ENCODE measurements at regions not wholly inside any gene's neighbourhood (a gene's known extent, or its start where the extent isn't known, plus 50 kb on each side); places are given as distances from the start of the nearest gene placed in this dataset.
"Not testable (repeated sequence)": the region's sequence is repeated elsewhere in the genome, so short reads cannot be mapped to it uniquely, and the experiment has no call there.

DNA sequence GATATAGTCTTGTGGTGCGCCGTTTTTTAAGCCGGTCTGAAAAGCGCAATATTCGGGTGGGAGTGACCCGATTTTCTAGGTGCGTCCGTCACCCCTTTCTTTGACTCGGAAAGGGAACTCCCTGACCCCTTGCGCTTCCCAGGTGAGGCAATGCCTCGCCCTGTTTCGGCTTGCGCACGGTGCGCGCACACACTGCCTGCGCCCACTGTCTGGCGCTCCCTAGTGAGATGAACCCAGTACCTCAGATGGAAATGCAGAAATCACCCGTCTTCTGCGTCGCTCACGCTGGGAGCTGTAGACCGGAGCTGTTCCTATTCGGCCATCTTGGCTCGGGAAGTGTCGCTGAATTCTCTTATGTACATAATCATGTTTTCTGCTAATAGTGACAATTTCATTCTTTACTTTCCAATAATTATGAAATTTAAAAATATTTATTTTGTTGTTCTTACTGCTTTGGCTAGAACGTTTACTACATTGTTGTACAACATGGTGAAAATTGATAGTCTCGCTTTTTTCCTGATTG, 61.2 kb upstream of the MINDY3 start:
- H3K4me3 ChIP-seq (ENCODE audit: low read depth, low read length); DNase-seq (ENCODE audit: low read depth, low spot score); in situ Hi-C loops (cut with HindIII; ENCODE audit: low sequenced_read_pairs): not testable (repeated sequence)

DNA sequence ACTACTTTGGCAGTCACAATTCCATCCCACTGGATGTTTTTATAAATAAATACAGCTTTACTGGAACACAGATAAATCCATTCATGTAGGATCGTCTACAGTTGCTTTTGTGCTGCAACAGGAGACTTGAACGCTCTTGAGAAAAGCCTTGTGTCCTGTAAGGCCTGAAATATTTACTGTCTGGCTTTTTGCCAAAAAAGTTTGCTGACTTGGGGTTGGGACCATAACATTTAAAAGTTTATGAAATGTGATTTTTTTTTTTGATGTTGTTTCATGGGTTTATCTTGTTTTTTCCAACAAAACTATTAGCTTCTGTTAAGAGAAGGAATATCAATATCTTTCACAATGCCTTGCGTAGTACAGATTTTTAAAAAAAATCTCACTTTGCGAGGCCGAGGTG, 71.1 kb upstream of the MINDY3 start:
- no peak overlapping the region for H3K4me3 ChIP-seq (ENCODE audit: low read depth, low read length)
- in situ Hi-C loops (cut with HindIII; ENCODE audit: low sequenced_read_pairs) = no loop called here
- DNase-seq (ENCODE audit: low read depth, low spot score) = no peak
- TF ChIP-seq, protein P1, sequence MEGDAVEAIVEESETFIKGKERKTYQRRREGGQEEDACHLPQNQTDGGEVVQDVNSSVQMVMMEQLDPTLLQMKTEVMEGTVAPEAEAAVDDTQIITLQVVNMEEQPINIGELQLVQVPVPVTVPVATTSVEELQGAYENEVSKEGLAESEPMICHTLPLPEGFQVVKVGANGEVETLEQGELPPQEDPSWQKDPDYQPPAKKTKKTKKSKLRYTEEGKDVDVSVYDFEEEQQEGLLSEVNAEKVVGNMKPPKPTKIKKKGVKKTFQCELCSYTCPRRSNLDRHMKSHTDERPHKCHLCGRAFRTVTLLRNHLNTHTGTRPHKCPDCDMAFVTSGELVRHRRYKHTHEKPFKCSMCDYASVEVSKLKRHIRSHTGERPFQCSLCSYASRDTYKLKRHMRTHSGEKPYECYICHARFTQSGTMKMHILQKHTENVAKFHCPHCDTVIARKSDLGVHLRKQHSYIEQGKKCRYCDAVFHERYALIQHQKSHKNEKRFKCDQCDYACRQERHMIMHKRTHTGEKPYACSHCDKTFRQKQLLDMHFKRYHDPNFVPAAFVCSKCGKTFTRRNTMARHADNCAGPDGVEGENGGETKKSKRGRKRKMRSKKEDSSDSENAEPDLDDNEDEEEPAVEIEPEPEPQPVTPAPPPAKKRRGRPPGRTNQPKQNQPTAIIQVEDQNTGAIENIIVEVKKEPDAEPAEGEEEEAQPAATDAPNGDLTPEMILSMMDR (IDR thresholded peaks at IDR 0.05; ENCODE audit: low read depth, low read length) = no peak

DNA sequence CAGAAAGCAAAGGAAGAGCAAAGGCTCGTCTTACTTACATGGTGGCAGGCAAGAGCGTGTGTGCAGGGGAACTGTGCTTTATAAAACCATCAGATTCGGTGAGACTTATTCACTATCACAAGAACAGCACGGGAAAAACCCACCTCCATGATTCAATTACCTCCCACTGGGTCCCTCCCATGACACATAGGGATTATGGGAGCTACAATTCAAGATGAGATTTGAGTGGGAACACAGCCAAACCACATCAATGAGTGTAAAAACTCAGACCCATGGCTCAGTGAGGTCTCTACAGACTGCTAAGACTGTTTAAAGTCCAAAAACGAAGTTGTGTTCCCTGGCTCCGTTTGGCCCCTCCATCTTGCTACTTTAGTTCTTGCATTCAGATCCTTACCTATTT, 79.2 kb upstream of the MINDY3 start:
- DNase-seq (ENCODE audit: low read depth, low spot score) = peak; percentile 23
- in situ Hi-C loops (cut with HindIII; ENCODE audit: low sequenced_read_pairs); H3K4me3 ChIP-seq (ENCODE audit: low read depth, low read length): not testable (repeated sequence)

DNA sequence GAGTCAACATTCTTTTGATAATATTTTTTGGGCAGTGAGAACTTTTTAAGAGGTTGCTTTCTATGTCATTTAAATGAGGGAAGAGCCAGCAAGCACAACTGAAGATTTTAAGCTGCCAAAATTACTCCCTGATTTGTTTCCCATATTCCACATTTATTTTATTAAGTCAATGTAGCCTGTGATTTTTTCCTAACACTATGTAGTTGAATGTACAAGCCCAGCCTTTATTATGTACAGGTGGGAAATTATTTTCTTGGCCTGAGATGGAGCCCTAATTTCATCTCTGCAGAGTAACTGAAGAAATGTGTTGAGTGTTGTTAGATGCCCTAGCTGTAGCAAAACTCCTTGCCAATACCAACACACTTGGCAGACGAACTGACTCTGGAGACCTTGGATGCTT, 83.1 kb upstream of the MINDY3 start:
- in situ Hi-C loops (cut with HindIII; ENCODE audit: low sequenced_read_pairs) = no loop called here
- H3K4me3 ChIP-seq (ENCODE audit: low read depth, low read length) = no peak overlapping the region
- TF ChIP-seq, protein P1 (IDR thresholded peaks at IDR 0.05; ENCODE audit: low read depth, low read length) = no peak
- no peak for DNase-seq (ENCODE audit: low read depth, low spot score)

DNA sequence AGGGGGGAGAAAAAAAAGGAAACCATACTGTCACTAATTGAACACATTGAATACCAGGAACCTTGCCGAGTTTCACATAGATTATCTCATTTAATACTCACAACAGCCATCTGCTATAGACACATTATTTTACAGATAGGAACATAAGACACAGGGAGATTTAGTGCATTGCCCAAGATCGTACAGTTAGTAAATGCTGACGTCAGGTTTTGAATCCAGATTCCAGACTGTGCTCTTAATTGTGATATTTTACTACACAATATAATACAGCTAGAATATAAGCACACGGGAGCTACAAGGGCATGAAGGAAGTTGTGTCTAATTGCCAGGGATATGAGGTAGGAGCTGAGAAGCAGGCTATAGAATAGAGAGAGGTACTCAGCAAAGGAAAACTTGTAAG, 93.9 kb upstream of the MINDY3 start:
- TF ChIP-seq, protein P1 (IDR thresholded peaks at IDR 0.05; ENCODE audit: low read depth, low read length) = no peak
- DNase-seq (ENCODE audit: low read depth, low spot score) = no peak
- no peak overlapping the region for H3K4me3 ChIP-seq (ENCODE audit: low read depth, low read length)
- in situ Hi-C loops (cut with HindIII; ENCODE audit: low sequenced_read_pairs) = no loop called here

DNA sequence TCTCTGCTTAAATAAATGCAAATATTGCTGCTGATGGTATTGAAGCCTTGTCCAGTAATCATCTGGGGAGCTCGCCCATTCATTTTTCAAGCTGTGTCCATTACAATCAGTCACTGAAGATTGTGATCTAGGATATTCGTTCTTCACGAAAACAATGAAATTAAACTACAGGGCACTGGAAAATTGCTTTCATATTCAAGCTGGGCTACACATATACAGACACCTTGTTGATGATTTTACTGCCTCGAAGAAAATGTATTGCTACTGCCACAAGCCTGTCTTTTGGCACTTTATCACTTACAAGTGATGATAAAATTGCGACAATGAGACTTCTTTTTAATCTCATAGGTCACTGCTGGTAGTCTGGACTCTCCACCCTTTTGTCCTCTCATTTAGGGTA, 100.0 kb upstream of the MINDY3 start:
- DNase-seq (ENCODE audit: low read depth, low spot score) = no peak
- TF ChIP-seq, protein P1 (IDR thresholded peaks at IDR 0.05; ENCODE audit: low read depth, low read length) = no peak
- H3K4me3 ChIP-seq (ENCODE audit: low read depth, low read length) = no peak overlapping the region
- in situ Hi-C loops (cut with HindIII; ENCODE audit: low sequenced_read_pairs) = no loop called here

DNA sequence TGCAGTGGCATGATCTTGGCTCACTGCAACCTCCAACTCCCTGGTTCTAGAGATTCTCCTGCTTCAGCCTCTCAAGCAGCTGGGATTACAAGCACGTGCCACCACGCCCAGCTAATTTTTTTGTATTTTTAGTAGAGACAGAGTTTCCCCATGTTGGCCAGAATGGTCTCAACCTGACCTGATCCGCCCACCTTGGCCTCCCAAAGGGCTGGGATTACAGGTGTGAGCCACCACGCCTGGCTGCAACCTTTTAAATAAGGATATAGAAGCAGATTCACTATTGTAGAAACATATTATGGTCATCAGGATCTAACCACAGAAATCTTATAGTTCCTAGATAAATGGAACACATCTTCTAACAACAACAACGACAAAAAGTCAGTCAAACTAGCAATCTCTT, 112.4 kb upstream of the MINDY3 start:
- in situ Hi-C loops (cut with HindIII; ENCODE audit: low sequenced_read_pairs); DNase-seq (ENCODE audit: low read depth, low spot score); H3K4me3 ChIP-seq (ENCODE audit: low read depth, low read length): not testable (repeated sequence)

DNA sequence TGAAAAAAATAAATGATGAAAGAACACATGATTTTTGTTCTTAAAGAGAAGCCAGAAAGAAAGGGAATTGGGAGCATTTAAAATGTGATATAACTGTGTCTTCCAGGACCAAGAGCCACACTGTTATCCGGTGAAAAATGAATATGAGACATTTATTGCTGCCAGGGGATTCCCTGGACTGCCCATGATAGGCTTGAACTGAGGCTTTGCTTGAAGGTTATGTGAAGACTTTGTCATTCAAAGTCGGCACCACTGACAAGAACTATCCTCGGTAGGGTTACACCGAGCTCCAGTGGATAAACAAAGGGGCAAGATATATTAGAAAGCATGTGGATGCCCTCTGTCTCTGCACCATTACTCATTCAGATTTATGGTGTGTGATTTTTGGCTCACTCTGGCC, 125.4 kb upstream of the MINDY3 start:
- no peak for DNase-seq (ENCODE audit: low read depth, low spot score)
- in situ Hi-C loops (cut with HindIII; ENCODE audit: low sequenced_read_pairs) = no loop called here
- no peak overlapping the region for H3K4me3 ChIP-seq (ENCODE audit: low read depth, low read length)
- TF ChIP-seq, protein P1 (IDR thresholded peaks at IDR 0.05; ENCODE audit: low read depth, low read length) = no peak
